Endothelial cell of umbilical vein (primary cell): ENCODE measurements at regions not wholly inside any gene's neighbourhood (a gene's known extent, or its start where the extent isn't known, plus 50 kb on each side); places are given as distances from the start of the nearest gene placed in this dataset.

Source experiments
- BruUV-seq: library from RNA; stranded (reverse); fragments of 400-500 nt; replicated peaks from 2 replicates; lab custom pipeline; 2021; lab: Mats Ljungman, UMichigan
- CTCF ChIA-PET: fragments of 300-600, 350-600 bp; sonication (Branson Sonifier 250); formaldehyde crosslinking; loops from one replicate; lab custom pipeline; 2021; ENCODE audit warnings: antibody characterized with exemption, inconsistent platforms; lab: Charles Lee
- POLR2A ChIA-PET: fragments of 300-600, 350-600 bp; sonication (Branson Sonifier 250); formaldehyde crosslinking; loops from one replicate; lab custom pipeline; 2021; ENCODE audit warnings: antibody characterized with exemption, inconsistent platforms; lab: Charles Lee
- DNase-seq: peaks from one replicate; pipeline ENCODE4 v3.0.0-alpha.2; 2011; ENCODE audit warnings: low read depth, low spot score
- FAIRE-seq: peaks from 2 replicates; lab custom pipeline; 2011; peaks lifted over from hg19 to GRCh38; lab: Jason Lieb, UNC
- H2AFZ ChIP-seq: 2 replicates; pipeline ENCODE4 v1.6.0; 2012; ENCODE audit warnings: low read depth, low read length, control low read depth, inconsistent platforms
- H3K27ac ChIP-seq: 2 replicates; pipeline ENCODE4 v1.5.1; 2011; ENCODE audit warnings: low read depth, mild to moderate bottlenecking, control low read depth, low read length, moderate library complexity; ENCODE audit not compliant: insufficient read depth
- H3K27me3 ChIP-seq, 2 experiments: 2 replicates each; pipeline versions ENCODE4 v1.6.0 to v1.6.1; 2011; ENCODE audit warnings: low read length in 2 of 2, mixed read lengths in 1 of 2; ENCODE audit not compliant: control insufficient read depth in 2 of 2, insufficient read depth in 2 of 2
- H3K36me3 ChIP-seq, 2 experiments: 2 replicates in 1 of 2; 3 replicates in 1 of 2; pipeline ENCODE4 v1.5.1; 2011; ENCODE audit warnings: low read length in 2 of 2, mild to moderate bottlenecking in 1 of 2, moderate library complexity in 1 of 2; ENCODE audit not compliant: control insufficient read depth in 2 of 2, insufficient read depth in 2 of 2; ENCODE audit errors: extremely low read depth in 1 of 2
- H3K4me1 ChIP-seq: 3 replicates; pipeline ENCODE4 v1.5.1; 2011; ENCODE audit warnings: mild to moderate bottlenecking, low read length; ENCODE audit not compliant: control insufficient read depth, insufficient read depth; ENCODE audit errors: extremely low read depth
- H3K4me2 ChIP-seq: 2 replicates; pipeline ENCODE4 v1.6.1; 2011; ENCODE audit warnings: low read length, control low read depth, mixed read lengths; ENCODE audit not compliant: insufficient read depth
- H3K4me3 ChIP-seq, 3 experiments: fragments of 200-600 bp in 1 of 3; sonication (generic), shearing (Covaris generic) in 1 of 3; replicated peaks in 1 of 3; 2 replicates each; pipeline ENCODE4 v1.5.1; 2011 to 2016; ENCODE audit warnings: control low read depth in 3 of 3, low read length in 3 of 3, mild to moderate bottlenecking in 2 of 3, inconsistent platforms in 1 of 3, low read depth in 1 of 3, moderate library complexity in 1 of 3; ENCODE audit not compliant: insufficient read depth in 1 of 3
- H3K79me2 ChIP-seq: 2 replicates; pipeline ENCODE4 v1.6.0; 2012; ENCODE audit warnings: low read length, inconsistent platforms; ENCODE audit not compliant: control insufficient read depth, insufficient read depth
- H3K9ac ChIP-seq: replicated peaks from 2 replicates; pipeline ENCODE3; 2011; ENCODE audit warnings: low read length, control low read depth; ENCODE audit not compliant: insufficient read depth; ENCODE audit errors: extremely low read depth
- H3K9me1 ChIP-seq: replicated peaks from 3 replicates; pipeline ENCODE4 v1.6.0; 2011; ENCODE audit warnings: mild to moderate bottlenecking, low read length; ENCODE audit not compliant: control insufficient read depth, insufficient read depth; ENCODE audit errors: extremely low read depth
- H3K9me3 ChIP-seq: replicated peaks from 2 replicates; pipeline ENCODE4 v1.5.1; 2012; ENCODE audit warnings: low read length, inconsistent platforms; ENCODE audit not compliant: control insufficient read depth, insufficient read depth
- H4K20me1 ChIP-seq: replicated peaks from 2 replicates; pipeline ENCODE3; 2011; ENCODE audit warnings: mild to moderate bottlenecking, low read length; ENCODE audit not compliant: control insufficient read depth, insufficient read depth; ENCODE audit errors: extremely low read depth
- EZH2 ChIP-seq: IDR thresholded peaks from 2 replicates; pipeline ENCODE4 v1.6.1; 2012; ENCODE audit warnings: borderline replicate concordance, low read depth, mild to moderate bottlenecking, moderate library complexity, low read length, inconsistent platforms; ENCODE audit not compliant: severe bottlenecking
- FOS ChIP-seq: IDR thresholded peaks from 2 replicates; pipeline ENCODE4 v1.6.1; 2011; ENCODE audit warnings: mild to moderate bottlenecking, low read length, moderate library complexity, borderline replicate concordance; ENCODE audit not compliant: insufficient read depth
- GATA2 ChIP-seq: IDR thresholded peaks from 2 replicates; pipeline ENCODE4 v1.7.0; 2011; ENCODE audit warnings: low read depth, mild to moderate bottlenecking, moderate library complexity, mixed read lengths, low read length; ENCODE audit not compliant: insufficient read length, insufficient read depth
- JUN ChIP-seq: IDR thresholded peaks from 2 replicates; pipeline ENCODE4 v1.6.1; 2011; ENCODE audit warnings: borderline replicate concordance, low read depth; ENCODE audit not compliant: insufficient read length, insufficient read depth
- MYC ChIP-seq: IDR thresholded peaks from one replicate; pipeline ENCODE4 v1.6.1; 2011; ENCODE audit warnings: mild to moderate bottlenecking, low read depth, low read length
- POLR2A ChIP-seq: IDR thresholded peaks from 2 replicates; pipeline ENCODE4 v1.6.1; 2012; ENCODE audit warnings: low read depth, mild to moderate bottlenecking, control low read depth, low read length
- POLR2AphosphoS5 ChIP-seq: IDR thresholded peaks from 2 replicates; pipeline ENCODE4 v1.6.1; 2012; ENCODE audit warnings: low read depth, mild to moderate bottlenecking, control low read depth, low read length, moderate library complexity; ENCODE audit not compliant: insufficient read depth
- dilution Hi-C: fragments of 300-500 bp; cut with MboI; formaldehyde crosslinking; loops from one replicate; pipeline ENCODE4 v1.15.0; 2019; ENCODE audit warnings: low sequenced_read_pairs; ENCODE audit not compliant: extremely low pct_ligation_motif_present
- intact Hi-C: fragments of 100-400 bp; cut with micrococcal nuclease; formaldehyde crosslinking; loops from one replicate; pipeline ENCODE4 v1.10.0; 2022
- TF ChIP-seq, protein P1 (sequence below), 2 donors: IDR thresholded peaks; 1 replicate in 1 of 2; 2 replicates in 1 of 2; pipeline ENCODE4 v1.5.1; 2011; ENCODE audit warnings: low read length in 2 of 2, mild to moderate bottlenecking in 2 of 2, moderate library complexity in 2 of 2, control low read depth in 1 of 2, inconsistent platforms in 1 of 2, low read depth in 1 of 2; ENCODE audit not compliant: insufficient read depth in 1 of 2; ENCODE audit errors: extremely low read depth in 1 of 2
- TF ChIP-seq, protein P2 (sequence below): IDR thresholded peaks from 2 replicates; pipeline ENCODE4 v1.6.1; 2011; ENCODE audit not compliant: insufficient read depth, insufficient read length

DNA sequence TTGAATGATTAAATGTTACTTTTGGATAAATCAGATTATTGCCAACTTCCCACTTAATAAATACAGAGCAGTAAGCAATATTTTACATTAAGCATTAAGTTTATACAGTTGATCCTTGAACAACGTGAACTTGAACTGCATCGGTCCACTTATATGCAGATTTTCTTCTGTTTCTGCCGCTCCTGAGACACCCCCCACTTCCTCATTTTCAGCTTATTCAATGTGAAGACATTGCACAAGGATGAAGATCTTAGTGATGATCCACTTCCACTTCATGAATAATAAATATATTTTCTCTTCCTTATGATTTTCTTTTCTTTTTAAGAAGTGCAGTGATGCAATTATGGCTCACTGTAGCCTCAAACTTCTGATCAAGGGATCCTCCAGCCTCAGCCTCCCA lies 167.2 kb downstream of the LINC00237 start:
- H3K4me2 ChIP-seq: no peak overlapping the region
- H3K4me1 ChIP-seq: no peaks in the 10 kb centered on the region
- intact Hi-C loops: no loop called here
- no peak overlapping the region for H3K27ac ChIP-seq
- no peaks in the 10 kb centered on the region for H3K79me2 ChIP-seq
- no peaks in the 10 kb centered on the region for H3K27me3 ChIP-seq
- TF ChIP-seq, protein P1, sequence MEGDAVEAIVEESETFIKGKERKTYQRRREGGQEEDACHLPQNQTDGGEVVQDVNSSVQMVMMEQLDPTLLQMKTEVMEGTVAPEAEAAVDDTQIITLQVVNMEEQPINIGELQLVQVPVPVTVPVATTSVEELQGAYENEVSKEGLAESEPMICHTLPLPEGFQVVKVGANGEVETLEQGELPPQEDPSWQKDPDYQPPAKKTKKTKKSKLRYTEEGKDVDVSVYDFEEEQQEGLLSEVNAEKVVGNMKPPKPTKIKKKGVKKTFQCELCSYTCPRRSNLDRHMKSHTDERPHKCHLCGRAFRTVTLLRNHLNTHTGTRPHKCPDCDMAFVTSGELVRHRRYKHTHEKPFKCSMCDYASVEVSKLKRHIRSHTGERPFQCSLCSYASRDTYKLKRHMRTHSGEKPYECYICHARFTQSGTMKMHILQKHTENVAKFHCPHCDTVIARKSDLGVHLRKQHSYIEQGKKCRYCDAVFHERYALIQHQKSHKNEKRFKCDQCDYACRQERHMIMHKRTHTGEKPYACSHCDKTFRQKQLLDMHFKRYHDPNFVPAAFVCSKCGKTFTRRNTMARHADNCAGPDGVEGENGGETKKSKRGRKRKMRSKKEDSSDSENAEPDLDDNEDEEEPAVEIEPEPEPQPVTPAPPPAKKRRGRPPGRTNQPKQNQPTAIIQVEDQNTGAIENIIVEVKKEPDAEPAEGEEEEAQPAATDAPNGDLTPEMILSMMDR (IDR thresholded peaks at IDR 0.05; ENCODE audit: extremely low read depth in 1 of 2, insufficient read depth in 1 of 2, low read depth in 1 of 2, low read length in 2 of 2): no peak
- TF ChIP-seq MYC (no peak), JUN (no peak), GATA2 (no peak), POLR2AphosphoS5 (no peak), FOS (no peak), POLR2A (no peak), EZH2 (no peak)
- TF ChIP-seq, protein P2, sequence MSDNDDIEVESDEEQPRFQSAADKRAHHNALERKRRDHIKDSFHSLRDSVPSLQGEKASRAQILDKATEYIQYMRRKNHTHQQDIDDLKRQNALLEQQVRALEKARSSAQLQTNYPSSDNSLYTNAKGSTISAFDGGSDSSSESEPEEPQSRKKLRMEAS: no peak
- DNase-seq: no peak
- no peaks in the 10 kb centered on the region for H3K9me3 ChIP-seq
- POLR2A ChIA-PET: no interaction called here
- no peaks in the 10 kb centered on the region for H3K9me1 ChIP-seq
- no peaks in the 10 kb centered on the region for H4K20me1 ChIP-seq
- BruUV-seq: no TSS peak
- no peak for FAIRE-seq
- H3K9ac ChIP-seq: no peak overlapping the region
- dilution Hi-C loops: no loop called here
- no peak overlapping the region for H2AFZ ChIP-seq
- CTCF ChIA-PET: no interaction called here
- no peaks in the 10 kb centered on the region for H3K36me3 ChIP-seq
- no peak overlapping the region for H3K4me3 ChIP-seq
